ENCODE measurements at regions not wholly inside any gene's neighbourhood (a gene's known extent, or its start where the extent isn't known, plus 50 kb on each side); places are given as distances from the start of the nearest gene placed in this dataset.

DNA sequence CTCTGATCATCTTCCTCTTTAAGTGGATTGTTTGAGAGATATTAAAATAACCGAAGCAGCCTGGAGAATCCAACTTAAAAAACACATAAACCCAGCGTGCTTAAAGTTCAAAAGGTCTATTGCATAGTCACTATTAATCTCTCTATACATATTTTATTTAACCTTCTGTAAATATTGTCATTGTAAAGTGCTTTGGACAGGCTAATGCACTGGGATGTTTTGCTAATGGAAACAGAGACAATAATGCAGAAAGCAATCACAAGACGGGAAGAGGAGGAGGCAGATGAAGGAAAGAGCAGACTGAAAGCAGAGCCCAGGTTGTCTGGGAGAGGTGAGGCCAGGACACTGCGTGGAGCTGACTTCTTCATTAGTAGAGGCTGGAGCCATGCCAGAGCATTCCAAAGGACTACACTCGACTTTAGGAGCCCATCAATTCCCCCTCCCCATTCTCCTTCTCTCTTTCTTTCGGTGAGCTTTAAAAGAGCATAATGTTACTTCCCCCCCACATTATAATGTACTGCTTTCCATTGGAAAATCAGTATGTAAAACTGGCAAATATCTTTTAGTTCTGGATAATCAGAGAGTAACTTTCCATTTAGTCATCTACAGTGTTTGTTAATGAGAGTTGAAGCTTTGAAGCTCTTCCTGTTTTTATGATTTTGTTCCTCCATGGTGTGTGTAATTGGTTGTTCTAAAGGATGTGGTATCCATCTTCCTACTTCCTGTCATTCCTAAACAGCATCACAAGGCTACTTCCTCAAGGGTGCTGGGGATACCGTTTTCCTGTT is 307.3 kb upstream of the MPDZ start:
- H4K20me1 ChIP-seq (ENCODE audit: insufficient read depth, low read length) = no peaks in the 10 kb centered on the region
- H3K27ac ChIP-seq (ENCODE audit: low read length) = no peak overlapping the region
- no peak overlapping the region for H3K4me3 ChIP-seq (ENCODE audit: low read length)
- H3K79me2 ChIP-seq (ENCODE audit: low read length) = no peaks in the 10 kb centered on the region
- H3K4me1 ChIP-seq (ENCODE audit: low read length) = no peaks in the 10 kb centered on the region
- no peaks in the 10 kb centered on the region for H3K9me3 ChIP-seq (replicated peaks; ENCODE audit: insufficient read depth, low read length)
- H3K9me2 ChIP-seq (replicated peaks; ENCODE audit: insufficient read depth, low read length) = no peaks in the 10 kb centered on the region
- H3K27me3 ChIP-seq (replicated peaks; ENCODE audit: insufficient read depth, low read length) = no peaks in the 10 kb centered on the region
- no peak overlapping the region for H3K9ac ChIP-seq (ENCODE audit: low read length)
- H3K4me2 ChIP-seq (ENCODE audit: low read depth, low read length) = no peak overlapping the region
- H3K36me3 ChIP-seq (replicated peaks; ENCODE audit: insufficient read depth, low read length) = no peaks in the 10 kb centered on the region
- no peak overlapping the region for H2AFZ ChIP-seq (ENCODE audit: low read length)
- no peaks in the 10 kb centered on the region for H3F3A ChIP-seq (ENCODE audit: insufficient read depth, low read length)
- no peak for TF ChIP-seq CTCF (IDR thresholded peaks at IDR 0.05; ENCODE audit: low read length)
- no peak for DNase-seq

GRCh38 chr9:13580760-13581159 is 301.3 kb upstream of the MPDZ start:
- Histone ChIP-seq H3K27ac (ENCODE audit: low read length) (no peak overlapping the region), H3K9me2 (replicated peaks; ENCODE audit: insufficient read depth, low read length) (no peaks in the 10 kb centered on the region), H3K4me3 (ENCODE audit: low read length) (no peak overlapping the region), H3K36me3 (replicated peaks; ENCODE audit: insufficient read depth, low read length) (no peaks in the 10 kb centered on the region), H3K4me1 (ENCODE audit: low read length) (no peaks in the 10 kb centered on the region), H3K27me3 (replicated peaks; ENCODE audit: insufficient read depth, low read length) (no peaks in the 10 kb centered on the region), H3K79me2 (ENCODE audit: low read length) (no peaks in the 10 kb centered on the region), H4K20me1 (ENCODE audit: insufficient read depth, low read length) (no peaks in the 10 kb centered on the region), H3K9ac (ENCODE audit: low read length) (no peak overlapping the region), H3F3A (ENCODE audit: insufficient read depth, low read length) (no peaks in the 10 kb centered on the region), H3K4me2 (ENCODE audit: low read depth, low read length) (no peak overlapping the region), H3K9me3 (replicated peaks; ENCODE audit: insufficient read depth, low read length) (no peaks in the 10 kb centered on the region), H2AFZ (ENCODE audit: low read length) (no peak overlapping the region)
- no peak for TF ChIP-seq EZH2 (optimal IDR thresholded peaks at IDR 0.05; ENCODE audit: low read depth, low read length)
- TF ChIP-seq EZH2phosphoT487 (IDR thresholded peaks at IDR 0.05; ENCODE audit: low read length) = no peak
- no peak for TF ChIP-seq CTCF (IDR thresholded peaks at IDR 0.05; ENCODE audit: low read length)
- DNase-seq = no peak

GRCh38 chr9:13580131-13580530 is 300.6 kb upstream of the MPDZ start:
- no peaks in the 10 kb centered on the region for H4K20me1 ChIP-seq (ENCODE audit: insufficient read depth, low read length)
- H3K27me3 ChIP-seq (replicated peaks; ENCODE audit: insufficient read depth, low read length) = no peaks in the 10 kb centered on the region
- H3K4me1 ChIP-seq (ENCODE audit: low read length) = no peaks in the 10 kb centered on the region
- no peaks in the 10 kb centered on the region for H3F3A ChIP-seq (ENCODE audit: insufficient read depth, low read length)
- no peak overlapping the region for H3K27ac ChIP-seq (ENCODE audit: low read length)
- no peaks in the 10 kb centered on the region for H3K36me3 ChIP-seq (replicated peaks; ENCODE audit: insufficient read depth, low read length)
- H3K9ac ChIP-seq (ENCODE audit: low read length) = no peak overlapping the region
- H3K9me3 ChIP-seq (replicated peaks; ENCODE audit: insufficient read depth, low read length) = no peaks in the 10 kb centered on the region
- TF ChIP-seq EZH2 (optimal IDR thresholded peaks at IDR 0.05; ENCODE audit: low read depth, low read length) (no peak), CTCF (IDR thresholded peaks at IDR 0.05; ENCODE audit: low read length) (no peak), EZH2phosphoT487 (IDR thresholded peaks at IDR 0.05; ENCODE audit: low read length) (no peak)
- H2AFZ ChIP-seq (ENCODE audit: low read length) = no peak overlapping the region
- H3K4me2 ChIP-seq (ENCODE audit: low read depth, low read length) = no peak overlapping the region
- H3K4me3 ChIP-seq (ENCODE audit: low read length) = no peak overlapping the region
- H3K9me2 ChIP-seq (replicated peaks; ENCODE audit: insufficient read depth, low read length) = no peaks in the 10 kb centered on the region
- DNase-seq = no peak
- H3K79me2 ChIP-seq (ENCODE audit: low read length) = no peaks in the 10 kb centered on the region
